ENCODE measurements at regions not wholly inside any gene's neighbourhood (a gene's known extent, or its start where the extent isn't known, plus 50 kb on each side); places are given as distances from the start of the nearest gene placed in this dataset.

GRCh38 chr10:100693821-100694220 is 51.6 kb upstream of the PAX2 start:
- DNase-seq, result no peak
- CTCF ChIA-PET, result interaction anchor here (0.7 kb wide), 3 partner anchors 322 to 468 kb away, joined by 3 to 4 read pairs (median 3); no protein-coding TSS in a partner anchor
- Mint-ChIP-seq H3K4me3 (no peak overlapping the region), H3K27me3 (peaks cover 33% of the 10 kb centered on the region), H3K4me1 (peaks cover 10% of the 10 kb centered on the region), H3K9me3 (ENCODE audit: low read depth) (no peaks in the 10 kb centered on the region), H3K27ac (no peak overlapping the region), H3K36me3 (ENCODE audit: low read depth) (no peaks in the 10 kb centered on the region)
- intact Hi-C loops (cut with DNase I, micrococcal nuclease), result no loop called here
- ATAC-seq, result no peak
- POLR2A ChIA-PET, result interaction anchor here (0.7 kb wide), 1 partner anchor 229 kb away, joined by 5 read pairs; no protein-coding TSS in a partner anchor

Data from activated CD4-positive, alpha-beta T cell treated with anti-CD3 and anti-CD28 coated beads for 36 hours (primary cell).